RWPE1 (cell line): ENCODE measurements at regions not wholly inside any gene's neighbourhood (a gene's known extent, or its start where the extent isn't known, plus 50 kb on each side); places are given as distances from the start of the nearest gene placed in this dataset.

Experiments
- CTCF ChIA-PET: fragments of 350-600 bp; sonication (Branson Sonifier 250); formaldehyde crosslinking; extraction: SDS; loops from one replicate; lab custom pipeline; 2021; lab: Yijun Ruan, JAX
- POLR2A ChIA-PET: fragments of 400-600 bp; formaldehyde crosslinking; extraction: SDS; loops from one replicate; lab custom pipeline; 2020; ENCODE audit warnings: antibody characterized with exemption; ENCODE audit not compliant: low non-redundant PET; lab: Yijun Ruan, JAX
- DNase-seq: peaks from one replicate; pipeline ENCODE4 v3.0.0; 2012; ENCODE audit warnings: low spot score
- H3K27ac ChIP-seq: fragments of 450-650 bp; 2 replicates; pipeline ENCODE4 v1.5.1; 2017
- TF ChIP-seq, protein P1 (sequence below): fragments of 450-650 bp; conservative IDR thresholded peaks from 2 replicates; pipeline ENCODE4 v1.5.1; 2017; ENCODE audit warnings: low read depth, mild to moderate bottlenecking

DNA sequence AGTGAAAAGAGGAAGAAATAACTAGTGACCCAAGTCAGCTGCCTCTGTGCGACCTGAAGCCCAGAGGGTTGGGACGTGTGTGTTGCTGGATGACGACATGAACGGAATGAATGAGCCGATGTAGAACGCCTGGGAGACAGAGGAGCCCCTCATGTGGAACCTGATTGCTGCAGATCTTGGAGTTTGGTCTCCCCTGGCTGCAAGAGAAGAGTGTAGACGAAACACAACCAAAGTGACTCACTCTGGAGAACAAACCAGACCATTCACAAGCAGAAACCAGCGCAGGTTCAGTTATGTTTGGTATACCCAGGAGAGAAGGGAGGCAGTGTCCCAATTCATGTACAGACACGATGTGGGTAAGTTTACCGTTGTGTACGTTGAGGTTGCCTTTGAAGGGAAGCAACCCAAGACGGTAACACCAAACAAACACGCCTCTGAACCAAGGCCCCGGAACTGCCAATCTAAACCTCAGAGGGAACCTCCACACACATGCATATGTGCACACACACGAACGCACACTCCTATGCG is 265.9 kb downstream of the BMP7 start:
- CTCF ChIA-PET = interaction anchor here (0.7 kb wide), 1 partner anchor 741 kb away, joined by 4 read pairs; no protein-coding TSS in a partner anchor
- no peak for DNase-seq
- POLR2A ChIA-PET = no interaction called here
- TF ChIP-seq, protein P1, sequence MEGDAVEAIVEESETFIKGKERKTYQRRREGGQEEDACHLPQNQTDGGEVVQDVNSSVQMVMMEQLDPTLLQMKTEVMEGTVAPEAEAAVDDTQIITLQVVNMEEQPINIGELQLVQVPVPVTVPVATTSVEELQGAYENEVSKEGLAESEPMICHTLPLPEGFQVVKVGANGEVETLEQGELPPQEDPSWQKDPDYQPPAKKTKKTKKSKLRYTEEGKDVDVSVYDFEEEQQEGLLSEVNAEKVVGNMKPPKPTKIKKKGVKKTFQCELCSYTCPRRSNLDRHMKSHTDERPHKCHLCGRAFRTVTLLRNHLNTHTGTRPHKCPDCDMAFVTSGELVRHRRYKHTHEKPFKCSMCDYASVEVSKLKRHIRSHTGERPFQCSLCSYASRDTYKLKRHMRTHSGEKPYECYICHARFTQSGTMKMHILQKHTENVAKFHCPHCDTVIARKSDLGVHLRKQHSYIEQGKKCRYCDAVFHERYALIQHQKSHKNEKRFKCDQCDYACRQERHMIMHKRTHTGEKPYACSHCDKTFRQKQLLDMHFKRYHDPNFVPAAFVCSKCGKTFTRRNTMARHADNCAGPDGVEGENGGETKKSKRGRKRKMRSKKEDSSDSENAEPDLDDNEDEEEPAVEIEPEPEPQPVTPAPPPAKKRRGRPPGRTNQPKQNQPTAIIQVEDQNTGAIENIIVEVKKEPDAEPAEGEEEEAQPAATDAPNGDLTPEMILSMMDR = no peak
- H3K27ac ChIP-seq = no peak overlapping the region

DNA sequence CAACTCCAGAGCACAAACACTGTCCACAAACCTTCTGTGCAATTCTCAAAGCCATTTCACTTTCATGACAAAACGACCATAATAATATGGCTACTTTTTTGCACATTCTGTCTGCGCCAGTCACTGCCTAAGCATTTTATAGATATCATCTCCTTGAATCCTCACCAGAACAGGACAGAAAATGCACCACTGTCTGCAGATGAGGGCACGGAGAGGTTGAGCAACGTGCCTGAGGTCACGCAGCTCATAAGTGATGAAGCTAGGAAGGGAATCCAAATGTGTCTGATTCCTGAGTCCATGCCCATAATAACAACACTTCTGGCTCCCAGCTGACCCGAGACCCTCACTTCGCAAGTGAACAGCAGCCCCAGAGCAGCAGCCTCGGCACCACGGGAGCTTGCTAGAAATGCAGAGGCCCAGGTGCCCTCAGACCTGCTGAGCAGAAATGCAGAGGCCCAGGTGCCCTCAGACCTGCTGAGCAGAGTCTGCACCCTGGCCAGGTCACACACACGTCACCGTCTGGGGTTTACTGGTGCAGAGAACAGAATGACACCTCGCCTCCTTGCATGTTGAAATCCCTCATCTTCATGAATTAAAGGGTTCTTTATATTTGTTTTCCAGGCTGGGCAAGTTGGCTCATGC is 265.2 kb downstream of the BMP7 start:
- DNase-seq = no peak
- TF ChIP-seq, protein P1 = no peak
- POLR2A ChIA-PET = no interaction called here
- CTCF ChIA-PET = interaction anchor here (0.5 to 0.7 kb wide), 3 partner anchors 16 to 740 kb away, joined by 3 to 12 read pairs (median 4); no protein-coding TSS in a partner anchor
- H3K27ac ChIP-seq = no peak overlapping the region

DNA sequence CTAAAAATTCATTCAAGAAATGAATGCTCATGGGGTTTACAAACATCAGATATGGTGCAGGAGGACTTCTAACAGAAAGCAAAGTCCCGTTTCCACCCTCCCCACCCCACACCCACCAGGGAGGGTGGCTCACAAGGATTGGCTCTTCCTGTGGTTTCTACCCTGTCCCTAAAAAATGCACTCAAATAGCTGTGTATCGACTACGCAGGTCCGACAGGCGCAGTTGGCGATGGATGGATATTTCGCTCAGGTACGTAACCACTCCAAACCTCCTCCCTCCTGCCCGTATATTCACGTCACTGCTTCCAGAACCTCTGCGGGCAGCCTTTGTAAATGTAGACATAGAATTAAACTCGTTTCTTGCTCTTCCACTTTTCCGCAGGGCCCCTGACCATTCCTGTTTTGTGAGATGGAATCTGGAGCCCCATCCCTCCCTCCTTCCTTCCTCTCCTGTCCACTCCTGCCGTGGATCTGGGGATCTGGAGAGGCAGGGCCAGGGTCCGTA is 264.3 kb downstream of the BMP7 start:
- CTCF ChIA-PET = interaction anchor here (0.6 kb wide), 1 partner anchor 17 kb away, joined by 12 read pairs; no protein-coding TSS in a partner anchor
- POLR2A ChIA-PET = no interaction called here
- H3K27ac ChIP-seq = no peak overlapping the region
- no peak for DNase-seq
- TF ChIP-seq, protein P1 = no peak

DNA sequence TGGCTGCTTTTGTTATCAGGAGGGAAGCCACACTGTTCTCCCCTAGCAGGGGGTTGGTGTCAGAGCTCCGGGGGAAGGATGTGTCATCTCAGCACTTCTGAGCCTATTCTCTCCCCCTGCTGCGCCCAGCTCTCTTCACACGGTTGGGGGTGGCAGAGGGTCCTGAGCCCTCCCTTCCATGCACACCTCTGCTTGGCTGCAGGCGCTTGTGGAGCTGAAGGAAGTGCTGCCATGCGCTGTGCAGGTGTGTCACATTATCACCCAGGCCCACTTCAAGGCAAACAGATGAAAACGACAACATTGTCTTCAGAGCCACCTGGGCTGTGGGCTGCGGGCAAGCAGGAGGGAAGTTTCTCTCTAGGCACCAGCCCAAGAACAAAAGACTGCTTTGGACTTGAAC is 263.4 kb downstream of the BMP7 start:
- ChIA-PET CTCF (interaction anchor here (0.6 to 0.7 kb wide), 2 partner anchors 9 to 594 kb away, joined by 3 read pairs; no protein-coding TSS in a partner anchor), POLR2A (no interaction called here)
- no peak for DNase-seq
- H3K27ac ChIP-seq = no peak overlapping the region
- TF ChIP-seq, protein P1 = no peak

DNA sequence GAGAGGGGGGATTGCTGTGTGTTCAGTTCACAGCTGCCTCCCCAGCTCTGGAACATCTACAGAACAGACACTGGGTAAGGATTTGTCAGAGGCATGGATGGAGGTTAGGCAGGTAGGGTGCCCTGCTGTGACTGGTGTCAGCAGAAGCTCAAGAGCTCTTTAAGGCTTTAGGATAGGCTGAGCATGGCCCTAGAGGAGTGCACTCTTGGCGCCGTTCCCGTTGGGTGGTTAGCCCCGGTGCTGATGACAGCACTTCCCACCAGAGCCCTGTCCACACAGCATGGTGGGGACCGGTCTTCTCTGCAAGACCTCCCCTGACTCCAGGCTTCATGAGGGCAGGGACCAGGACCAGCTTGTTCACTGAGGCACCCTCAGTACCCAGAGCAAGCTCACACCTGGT is 262.0 kb downstream of the BMP7 start:
- CTCF ChIA-PET = interaction anchor here (0.7 kb wide), 1 partner anchor 238 kb away, joined by 3 read pairs; no protein-coding TSS in a partner anchor

More for the DNA sequence above, 262.0 kb downstream of the BMP7 start:
- POLR2A ChIA-PET = interaction anchor here (0.6 kb wide), 1 partner anchor 9 kb away, joined by 3 read pairs; no protein-coding TSS in a partner anchor
- TF ChIP-seq, protein P1 = no peak
- H3K27ac ChIP-seq = no peak overlapping the region
- DNase-seq = no peak
